ENCODE measurements at regions not wholly inside any gene's neighbourhood (a gene's known extent, or its start where the extent isn't known, plus 50 kb on each side); places are given as distances from the start of the nearest gene placed in this dataset.
A peak's percentile ranks its signal among the peaks of the same experiment; 100 is the strongest.
"Not testable (repeated sequence)": the region's sequence is repeated elsewhere in the genome, so short reads cannot be mapped to it uniquely, and the experiment has no call there.

DNA sequence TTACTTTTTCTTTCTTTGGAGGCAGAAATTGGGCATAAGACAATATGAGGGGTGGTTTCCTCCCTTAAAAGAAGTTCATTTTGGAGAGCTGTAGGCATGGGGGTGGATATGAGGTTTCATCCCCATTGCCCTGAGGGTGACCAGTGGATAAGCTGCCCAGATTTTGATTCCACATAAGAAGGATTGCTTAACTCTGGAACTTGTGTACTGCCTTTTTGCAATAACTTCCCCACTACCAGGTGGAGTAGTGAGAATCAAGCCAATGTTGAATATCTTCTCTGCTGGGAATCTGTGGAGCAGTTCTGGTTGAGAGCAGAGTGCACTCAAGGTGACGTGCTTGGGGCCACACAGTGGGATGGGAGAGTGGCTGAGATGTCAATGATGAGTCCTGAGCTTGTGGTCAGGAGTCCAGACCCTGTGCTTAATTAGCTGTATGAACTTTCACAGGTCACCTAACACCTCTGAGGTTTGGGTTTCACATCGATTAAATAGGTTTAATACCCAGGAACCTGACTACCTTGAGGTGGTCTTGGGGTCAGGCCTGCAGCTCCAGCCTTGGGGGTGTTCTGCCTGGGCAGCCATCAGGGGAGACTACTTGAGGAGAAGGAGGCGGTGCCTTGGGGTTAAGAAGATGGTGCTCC lies 152.9 kb downstream of the FCRL5 start:
- no CpG with 5 or more reads among the region's 3 CpGs for WGBS (ENCODE audit: insufficient coverage, low lambda C conversion rate)
- no peaks in the 10 kb centered on the region for H3K9me3 ChIP-seq (ENCODE audit: control insufficient read depth, low read depth, low read length)
- no peaks in the 10 kb centered on the region for H3K27me3 ChIP-seq (ENCODE audit: control insufficient read depth, insufficient read depth, low read length)
- DNase-seq, result no peak
- no peak overlapping the region for H3K4me3 ChIP-seq (ENCODE audit: low read length)
- no peaks in the 10 kb centered on the region for H3K36me3 ChIP-seq (ENCODE audit: control insufficient read depth, insufficient read depth, low read length)
- H3K27ac ChIP-seq (ENCODE audit: low read length), result no peak overlapping the region
- H3K4me1 ChIP-seq (ENCODE audit: control insufficient read depth, insufficient read depth, low read length), result no peaks in the 10 kb centered on the region

DNA sequence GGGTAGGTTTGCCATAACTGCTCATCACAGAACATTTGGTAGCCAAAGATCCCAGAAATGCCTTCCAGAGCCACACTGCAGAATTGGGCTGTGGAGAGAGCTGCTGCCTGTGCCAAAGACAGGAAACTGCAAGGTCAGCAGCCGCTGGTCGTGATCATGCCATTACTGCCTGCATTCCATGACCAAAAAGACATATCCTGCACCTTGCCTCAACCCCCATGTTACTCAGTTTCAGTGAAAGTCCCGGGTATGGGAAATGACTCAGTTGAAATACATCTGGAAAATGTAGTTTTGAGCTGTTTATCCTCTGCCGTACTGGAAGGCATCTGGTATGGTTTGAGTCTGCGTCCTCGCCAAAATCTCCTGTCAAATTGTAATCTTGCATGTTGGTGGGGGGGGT lies 161.7 kb downstream of the FCRL5 start:
- no CpG with 5 or more reads among the region's 6 CpGs for WGBS (ENCODE audit: insufficient coverage, low lambda C conversion rate)
- no peak for DNase-seq
- Histone ChIP-seq H3K27ac (ENCODE audit: low read length) (no peak overlapping the region), H3K27me3 (ENCODE audit: control insufficient read depth, insufficient read depth, low read length) (no peaks in the 10 kb centered on the region), H3K9me3 (ENCODE audit: control insufficient read depth, low read depth, low read length) (no peaks in the 10 kb centered on the region), H3K36me3 (ENCODE audit: control insufficient read depth, insufficient read depth, low read length) (no peaks in the 10 kb centered on the region), H3K4me3 (ENCODE audit: low read length) (no peak overlapping the region), H3K4me1 (ENCODE audit: control insufficient read depth, insufficient read depth, low read length) (no peaks in the 10 kb centered on the region)

DNA sequence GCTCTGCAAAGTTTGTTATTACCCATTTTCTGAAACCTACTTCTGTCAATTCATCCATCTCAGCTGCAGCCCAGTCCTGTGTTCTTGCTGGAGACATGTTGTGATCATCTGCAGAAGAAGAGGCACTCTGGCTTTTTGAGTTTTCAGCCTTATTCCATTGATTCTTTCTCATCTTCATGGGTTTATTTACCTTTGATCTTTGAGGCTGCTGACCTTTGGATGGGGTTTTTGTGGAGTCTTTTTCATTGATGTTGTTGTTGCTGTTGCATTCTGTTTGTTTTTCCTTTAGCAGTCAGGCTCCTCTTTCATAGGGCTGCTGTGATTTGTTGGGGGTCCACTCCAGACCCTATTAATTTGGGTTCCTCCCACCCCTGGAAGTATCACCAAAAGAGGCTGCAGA lies 164.3 kb downstream of the FCRL5 start:
- no peak for DNase-seq
- H3K4me3 ChIP-seq (ENCODE audit: low read length), result no peak overlapping the region
- H3K27me3 ChIP-seq (ENCODE audit: control insufficient read depth, insufficient read depth, low read length), result no peaks in the 10 kb centered on the region
- H3K4me1 ChIP-seq (ENCODE audit: control insufficient read depth, insufficient read depth, low read length), result no peaks in the 10 kb centered on the region
- no peaks in the 10 kb centered on the region for H3K9me3 ChIP-seq (ENCODE audit: control insufficient read depth, low read depth, low read length)
- H3K27ac ChIP-seq (ENCODE audit: low read length), result no peak overlapping the region
- no peaks in the 10 kb centered on the region for H3K36me3 ChIP-seq (ENCODE audit: control insufficient read depth, insufficient read depth, low read length)

DNA sequence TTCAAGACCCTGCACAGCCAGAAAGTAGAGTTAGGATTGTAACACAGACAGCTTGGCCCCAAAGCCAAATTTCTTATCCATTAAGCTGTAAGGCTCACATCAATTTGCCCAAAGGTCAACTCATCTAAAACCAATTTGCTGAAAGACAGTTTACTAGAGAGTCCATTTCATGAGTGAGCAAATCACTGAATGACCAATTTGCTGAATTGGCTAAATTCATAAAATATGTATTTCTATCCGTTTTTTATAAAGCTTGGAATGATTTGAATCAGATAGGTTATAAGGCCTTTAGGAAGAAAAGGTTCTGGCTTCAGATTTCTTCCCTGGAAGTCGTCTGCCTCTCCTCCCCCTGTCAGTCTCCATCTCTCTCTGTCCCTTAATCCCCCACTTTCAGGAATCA lies 168.1 kb downstream of the FCRL5 start:
- Histone ChIP-seq H3K4me1 (ENCODE audit: control insufficient read depth, insufficient read depth, low read length) (no peaks in the 10 kb centered on the region), H3K4me3 (ENCODE audit: low read length) (no peak overlapping the region), H3K36me3 (ENCODE audit: control insufficient read depth, insufficient read depth, low read length) (no peaks in the 10 kb centered on the region), H3K27me3 (ENCODE audit: control insufficient read depth, insufficient read depth, low read length) (no peaks in the 10 kb centered on the region), H3K9me3 (ENCODE audit: control insufficient read depth, low read depth, low read length) (no peaks in the 10 kb centered on the region), H3K27ac (ENCODE audit: low read length) (no peak overlapping the region)
- no CpG with 5 or more reads among the region's 2 CpGs for WGBS (ENCODE audit: insufficient coverage, low lambda C conversion rate)
- DNase-seq, result no peak

DNA sequence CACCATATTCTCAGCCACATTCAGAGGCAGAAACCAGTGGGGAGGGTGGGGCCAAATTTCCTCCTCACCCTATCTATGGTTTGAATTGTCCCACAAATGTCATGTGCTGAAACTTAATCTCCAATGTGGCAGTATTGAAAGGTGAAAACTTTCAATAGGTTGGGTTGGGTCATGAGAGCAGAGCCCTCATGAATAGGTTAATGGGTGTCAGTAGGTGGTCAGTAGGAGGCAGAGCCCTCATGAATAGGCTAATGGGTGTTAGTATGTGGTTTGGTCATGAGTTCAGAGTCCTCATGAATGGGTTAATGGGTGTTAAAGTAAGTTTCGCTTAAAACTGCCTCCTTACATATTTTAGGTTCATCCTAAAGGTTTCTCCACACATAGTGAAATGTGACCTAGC lies 170.0 kb downstream of the FCRL5 start:
- no peak for DNase-seq
- no CpG with 5 or more reads among the region's 1 CpG for WGBS (ENCODE audit: insufficient coverage, low lambda C conversion rate)

DNA sequence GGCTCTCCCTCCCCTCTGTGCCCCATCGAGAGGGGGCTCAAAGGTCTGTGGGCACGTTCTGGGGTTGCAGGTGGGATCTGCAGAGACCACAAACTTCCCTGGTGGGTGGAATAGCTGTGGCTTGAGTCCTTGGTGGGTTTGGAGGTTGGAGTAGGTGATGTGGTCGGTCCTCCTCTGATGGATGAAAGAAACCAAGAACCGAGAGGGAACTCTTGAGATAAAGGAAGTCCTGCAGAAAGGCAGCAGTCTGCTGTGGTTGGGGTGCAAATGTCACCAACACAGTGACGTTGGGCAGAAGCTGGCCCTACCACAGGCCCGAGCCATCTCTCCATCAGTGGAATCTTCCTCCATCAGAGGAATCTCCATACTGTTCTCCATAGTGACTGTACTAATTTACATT lies 171.8 kb downstream of the FCRL5 start:
- no CpG with 5 or more reads among the region's 6 CpGs for WGBS (ENCODE audit: insufficient coverage, low lambda C conversion rate)
- H3K36me3 ChIP-seq (ENCODE audit: control insufficient read depth, insufficient read depth, low read length), result no peaks in the 10 kb centered on the region
- no peak overlapping the region for H3K27ac ChIP-seq (ENCODE audit: low read length)
- no peaks in the 10 kb centered on the region for H3K9me3 ChIP-seq (ENCODE audit: control insufficient read depth, low read depth, low read length)
- no peaks in the 10 kb centered on the region for H3K27me3 ChIP-seq (ENCODE audit: control insufficient read depth, insufficient read depth, low read length)
- H3K4me3 ChIP-seq (ENCODE audit: low read length), result no peak overlapping the region
- no peak for DNase-seq
- no peaks in the 10 kb centered on the region for H3K4me1 ChIP-seq (ENCODE audit: control insufficient read depth, insufficient read depth, low read length)

More for the DNA sequence above, 170.0 kb downstream of the FCRL5 start:
- no peaks in the 10 kb centered on the region for H3K4me1 ChIP-seq (ENCODE audit: control insufficient read depth, insufficient read depth, low read length)
- H3K36me3 ChIP-seq (ENCODE audit: control insufficient read depth, insufficient read depth, low read length), result no peaks in the 10 kb centered on the region
- H3K27me3 ChIP-seq (ENCODE audit: control insufficient read depth, insufficient read depth, low read length), result no peaks in the 10 kb centered on the region
- H3K4me3 ChIP-seq (ENCODE audit: low read length), result no peak overlapping the region
- H3K27ac ChIP-seq (ENCODE audit: low read length), result no peak overlapping the region
- no peaks in the 10 kb centered on the region for H3K9me3 ChIP-seq (ENCODE audit: control insufficient read depth, low read depth, low read length)

DNA sequence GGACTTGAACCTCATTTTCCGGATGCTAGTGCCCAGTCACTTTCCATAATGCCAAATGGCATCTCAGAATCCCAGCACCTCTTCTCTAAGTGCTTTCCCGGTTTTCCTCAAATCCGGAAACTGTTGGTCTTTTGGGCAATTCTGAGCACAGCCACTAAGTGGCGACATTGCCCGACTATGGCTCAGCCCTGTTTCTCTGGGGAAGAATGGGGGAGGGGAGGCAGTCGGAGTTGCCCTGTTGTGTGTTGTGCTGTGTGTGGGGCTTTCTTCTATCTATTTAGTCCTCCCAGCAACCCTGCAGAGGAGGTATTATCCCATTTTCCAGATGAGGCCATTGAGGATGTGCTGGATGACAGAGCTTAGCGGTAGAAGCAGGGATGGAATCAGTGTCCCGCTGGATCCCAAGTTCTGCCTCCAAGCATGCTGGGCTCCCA lies 175.0 kb downstream of the FCRL5 start:
- not testable (repeated sequence) for H3K27me3 ChIP-seq (ENCODE audit: control insufficient read depth, insufficient read depth, low read length); H3K4me3 ChIP-seq (ENCODE audit: low read length); H3K27ac ChIP-seq (ENCODE audit: low read length); H3K4me1 ChIP-seq (ENCODE audit: control insufficient read depth, insufficient read depth, low read length); H3K36me3 ChIP-seq (ENCODE audit: control insufficient read depth, insufficient read depth, low read length); H3K9me3 ChIP-seq (ENCODE audit: control insufficient read depth, low read depth, low read length)
- DNase-seq, result peak in 1 of 2 donors; percentile 17
- no CpG with 5 or more reads among the region's 8 CpGs for WGBS (ENCODE audit: insufficient coverage, low lambda C conversion rate)

DNA sequence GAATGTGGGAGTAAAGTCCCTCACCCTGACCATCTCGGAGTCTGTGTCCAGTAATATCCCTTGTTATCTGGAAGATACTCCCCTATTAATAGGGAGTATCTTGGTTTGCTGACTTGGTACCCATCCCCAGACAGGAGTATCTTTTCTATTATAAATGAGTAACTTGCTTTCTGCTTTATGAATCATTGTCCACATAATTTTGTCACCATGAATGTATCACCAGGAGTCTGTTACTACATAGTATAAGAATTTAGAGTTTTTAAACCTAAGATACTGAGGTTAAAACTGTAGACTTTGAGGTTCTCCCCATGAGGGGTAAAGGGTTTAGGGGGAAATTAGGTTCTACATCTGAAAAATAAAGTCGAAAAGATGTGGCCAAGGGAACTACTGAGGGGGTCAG lies 175.6 kb downstream of the FCRL5 start:
- no peak overlapping the region for H3K27ac ChIP-seq (ENCODE audit: low read length)
- no peaks in the 10 kb centered on the region for H3K4me1 ChIP-seq (ENCODE audit: control insufficient read depth, insufficient read depth, low read length)
- 71% methylated on average over 1 of the region's 2 CpGs for WGBS (ENCODE audit: insufficient coverage, low lambda C conversion rate)
- H3K9me3 ChIP-seq (ENCODE audit: control insufficient read depth, low read depth, low read length), result no peaks in the 10 kb centered on the region
- H3K4me3 ChIP-seq (ENCODE audit: low read length), result no peak overlapping the region
- no peaks in the 10 kb centered on the region for H3K27me3 ChIP-seq (ENCODE audit: control insufficient read depth, insufficient read depth, low read length)
- no peak for DNase-seq
- H3K36me3 ChIP-seq (ENCODE audit: control insufficient read depth, insufficient read depth, low read length), result no peaks in the 10 kb centered on the region

DNA sequence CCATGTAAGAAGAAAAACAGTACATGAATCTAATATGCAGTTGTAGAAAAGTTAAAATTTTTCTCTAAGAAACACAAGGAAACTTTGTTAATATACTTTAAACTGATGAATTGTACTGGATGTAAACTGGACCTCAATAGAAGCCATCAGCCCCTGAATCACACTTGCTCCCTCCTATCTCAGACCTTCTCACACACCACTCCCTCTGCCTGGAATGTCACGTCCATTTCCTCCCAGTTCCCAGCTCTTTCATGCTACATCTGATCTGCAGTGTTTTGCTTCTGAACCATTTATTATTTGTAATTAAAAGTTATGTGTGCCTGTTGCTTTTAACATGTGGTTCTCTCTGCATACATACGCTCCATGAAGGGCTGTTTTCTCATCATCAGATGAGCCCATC lies 180.0 kb downstream of the FCRL5 start:
- not testable (repeated sequence) for DNase-seq; H3K36me3 ChIP-seq (ENCODE audit: control insufficient read depth, insufficient read depth, low read length); H3K4me3 ChIP-seq (ENCODE audit: low read length); H3K27me3 ChIP-seq (ENCODE audit: control insufficient read depth, insufficient read depth, low read length); H3K9me3 ChIP-seq (ENCODE audit: control insufficient read depth, low read depth, low read length); H3K27ac ChIP-seq (ENCODE audit: low read length)
- WGBS (ENCODE audit: insufficient coverage, low lambda C conversion rate), result no CpG with 5 or more reads among the region's 2 CpGs
- H3K4me1 ChIP-seq (ENCODE audit: control insufficient read depth, insufficient read depth, low read length), result peaks cover 20% of the 10 kb centered on the region

DNA sequence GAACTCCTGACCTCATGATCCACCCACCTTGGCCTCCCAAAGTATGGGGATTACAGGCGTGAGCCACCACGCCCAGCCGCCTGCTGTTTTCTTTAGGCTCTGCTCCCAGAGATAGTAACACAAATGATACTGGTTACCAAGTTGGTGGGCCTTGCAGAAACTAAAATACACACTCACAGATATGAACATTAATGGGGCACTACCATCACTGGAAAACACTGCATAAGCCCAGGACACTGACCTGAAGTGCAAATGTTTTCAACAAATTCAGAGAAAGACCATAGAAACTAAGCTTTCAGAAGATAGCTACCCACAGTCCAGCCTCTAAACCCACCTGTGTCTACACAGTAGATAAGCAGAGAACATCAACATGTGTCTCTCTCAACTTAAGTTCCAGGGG lies 180.5 kb downstream of the FCRL5 start:
- H3K36me3 ChIP-seq (ENCODE audit: control insufficient read depth, insufficient read depth, low read length), result no peaks in the 10 kb centered on the region
- peaks cover 25% of the 10 kb centered on the region for H3K4me1 ChIP-seq (ENCODE audit: control insufficient read depth, insufficient read depth, low read length)
- no peaks in the 10 kb centered on the region for H3K27me3 ChIP-seq (ENCODE audit: control insufficient read depth, insufficient read depth, low read length)
- WGBS (ENCODE audit: insufficient coverage, low lambda C conversion rate), result no CpG with 5 or more reads among the region's 3 CpGs
- H3K9me3 ChIP-seq (ENCODE audit: control insufficient read depth, low read depth, low read length), result no peaks in the 10 kb centered on the region
- no peak overlapping the region for H3K27ac ChIP-seq (ENCODE audit: low read length)
- no peak for DNase-seq
- H3K4me3 ChIP-seq (ENCODE audit: low read length), result no peak overlapping the region

DNA sequence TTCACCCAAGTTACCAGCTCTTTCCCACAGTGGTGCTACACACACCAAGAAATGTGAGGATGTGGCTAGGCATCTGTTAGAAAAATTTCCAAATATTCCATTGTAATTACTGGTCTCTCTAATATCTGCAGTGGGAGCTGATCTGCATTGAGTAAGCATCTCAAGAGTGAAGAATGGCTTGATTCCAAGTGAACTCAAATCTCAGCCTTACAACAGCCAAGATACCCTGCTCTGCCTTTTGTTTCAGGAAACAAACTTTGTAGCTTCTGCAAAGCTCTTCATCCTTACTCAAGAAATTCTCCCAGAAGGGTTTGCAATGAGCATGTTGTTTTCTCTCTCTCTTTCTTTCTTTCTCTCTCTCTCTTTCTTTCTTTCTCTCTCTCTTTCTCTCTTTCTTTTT lies 181.1 kb downstream of the FCRL5 start:
- DNase-seq, result no peak
- no peaks in the 10 kb centered on the region for H3K27me3 ChIP-seq (ENCODE audit: control insufficient read depth, insufficient read depth, low read length)

More for the DNA sequence above, 181.1 kb downstream of the FCRL5 start:
- Histone ChIP-seq H3K27ac (ENCODE audit: low read length) (no peak overlapping the region), H3K9me3 (ENCODE audit: control insufficient read depth, low read depth, low read length) (no peaks in the 10 kb centered on the region), H3K4me3 (ENCODE audit: low read length) (no peak overlapping the region), H3K36me3 (ENCODE audit: control insufficient read depth, insufficient read depth, low read length) (no peaks in the 10 kb centered on the region), H3K4me1 (ENCODE audit: control insufficient read depth, insufficient read depth, low read length) (peaks cover 31% of the 10 kb centered on the region)
